ENCODE measurements at regions not wholly inside any gene's neighbourhood (a gene's known extent, or its start where the extent isn't known, plus 50 kb on each side); places are given as distances from the start of the nearest gene placed in this dataset.

- TF ChIP-seq ATF6 (CRISPR knock-in tag; IDR thresholded peaks at IDR 0.05), result no peak
Measured at GRCh38 chr6:14430218-14430617, 312.6 kb downstream of the CD83 start (continued).

GRCh38 chr6:14431385-14432330, 314.1 kb downstream of the CD83 start:
- peaks cover 51% of the 10 kb centered on the region for H3K4me1 Mint-ChIP-seq
- no peaks in the 10 kb centered on the region for H3K27me3 Mint-ChIP-seq (ENCODE audit: low read depth)
- DNase-seq (ENCODE audit: low spot score) (no peak), ATAC-seq (no peak)
- POLR2A ChIA-PET, result no interaction called here
- no peak for TF ChIP-seq ZNF317 (CRISPR knock-in tag; IDR thresholded peaks at IDR 0.05; ENCODE audit: borderline replicate concordance, low read depth)
- TF ChIP-seq TCF7 (CRISPR knock-in tag; IDR thresholded peaks at IDR 0.05; ENCODE audit: low read depth), result no peak
- no peak for TF ChIP-seq ZBTB21 (CRISPR knock-in tag; IDR thresholded peaks at IDR 0.05; ENCODE audit: borderline replicate concordance)
- TF ChIP-seq JAZF1 (CRISPR knock-in tag; IDR thresholded peaks at IDR 0.05), result no peak
- no peak for TF ChIP-seq FOXJ3 (CRISPR knock-in tag; IDR thresholded peaks at IDR 0.05; ENCODE audit: borderline replicate concordance)
- no peak for TF ChIP-seq ESRRA (CRISPR knock-in tag; IDR thresholded peaks at IDR 0.05; ENCODE audit: borderline replicate concordance)
- TF ChIP-seq ZNF138 (CRISPR knock-in tag; conservative IDR thresholded peaks at IDR 0.05), result no peak
- TF ChIP-seq GRHL2 (CRISPR knock-in tag; IDR thresholded peaks at IDR 0.05; ENCODE audit: insufficient replicate concordance, severe bottlenecking), result no peak
- TF ChIP-seq FOXK1 (CRISPR knock-in tag; IDR thresholded peaks at IDR 0.05), result no peak
- TF ChIP-seq HMGXB4 (CRISPR knock-in tag; IDR thresholded peaks at IDR 0.05), result no peak
- no peak for TF ChIP-seq ZNF423 (CRISPR knock-in tag; IDR thresholded peaks at IDR 0.05)
- no peak for TF ChIP-seq E2F1 (CRISPR knock-in tag; IDR thresholded peaks at IDR 0.05)
- no peak for TF ChIP-seq ZNF416 (CRISPR knock-in tag; IDR thresholded peaks at IDR 0.05)
- TF ChIP-seq ATF6 (CRISPR knock-in tag; IDR thresholded peaks at IDR 0.05), result no peak
- TF ChIP-seq ZNF425 (CRISPR knock-in tag; conservative IDR thresholded peaks at IDR 0.05), result no peak
- H3K4me3 Mint-ChIP-seq, result no peak overlapping the region
- no peaks in the 10 kb centered on the region for H3K36me3 Mint-ChIP-seq
- H3K9me3 Mint-ChIP-seq, result peaks cover 6% of the 10 kb centered on the region; the same call in 1 of the 2 replicates
- CTCF ChIA-PET, result interaction anchor here (1.1 to 1.4 kb wide), 2 partner anchors 220 to 303 kb away, joined by 3 to 4 read pairs; no protein-coding TSS in a partner anchor
- no peak overlapping the region for H3K27ac Mint-ChIP-seq
